HEK293 (cell line): ENCODE measurements at regions not wholly inside any gene's neighbourhood (a gene's known extent, or its start where the extent isn't known, plus 50 kb on each side); places are given as distances from the start of the nearest gene placed in this dataset.

Experiments used
- CTCF ChIA-PET: fragments of 350-600 bp; formaldehyde crosslinking; extraction: SDS; loops from one replicate; lab custom pipeline; 2021; ENCODE audit warnings: antibody characterized with exemption; lab: Yijun Ruan, JAX
- POLR2A ChIA-PET: fragments of 300-600 bp; formaldehyde crosslinking; extraction: SDS; loops from one replicate; lab custom pipeline; 2020; ENCODE audit warnings: antibody characterized with exemption, inconsistent platforms; lab: Yijun Ruan, JAX
- H3K27ac ChIP-seq: fragments of 200-500 bp; sonication (Bioruptor generic); 2 replicates; pipeline ENCODE4 v1.5.1; 2014; ENCODE audit warnings: low read depth, low read length, control low read depth, inconsistent platforms; ENCODE audit errors: extremely low read depth
- H3K36me3 ChIP-seq, 2 experiments: fragments of 200-500 bp in 1 of 2; sonication (Bioruptor generic) in 1 of 2; 1 replicate in 1 of 2; 2 replicates in 1 of 2; pipeline ENCODE4 v1.5.1; 2014 to 2017; ENCODE audit warnings: inconsistent platforms in 2 of 2, low read length in 2 of 2; ENCODE audit not compliant: control insufficient read depth in 2 of 2, insufficient read depth in 1 of 2
- H3K4me1 ChIP-seq: fragments of 200-500 bp; sonication (Bioruptor generic); 2 replicates; pipeline ENCODE4 v1.5.1; 2014; ENCODE audit warnings: mild to moderate bottlenecking, low read length, inconsistent platforms; ENCODE audit not compliant: control insufficient read depth, insufficient read depth
- H3K4me3 ChIP-seq: 2 replicates; pipeline ENCODE4 v1.5.1; 2011; ENCODE audit warnings: low read depth, mild to moderate bottlenecking, control low read depth, low read length, moderate library complexity
- H3K9me3 ChIP-seq: fragments of 200-500 bp; sonication (Bioruptor generic); 2 replicates; pipeline ENCODE4 v1.5.1; 2014; ENCODE audit warnings: low read depth, low read length, inconsistent platforms; ENCODE audit not compliant: control insufficient read depth, insufficient read depth
- FEZF1 ChIP-seq: fragments of 450-650 bp; formaldehyde crosslinking; IDR thresholded peaks from 2 replicates; pipeline ENCODE4 v1.5.1; 2016; ENCODE audit warnings: missing biosample characterization, missing genetic modification characterization
- KLF7 ChIP-seq: fragments of 450-650 bp; formaldehyde crosslinking; IDR thresholded peaks from 2 replicates; pipeline ENCODE4 v1.5.1; 2016; ENCODE audit warnings: missing biosample characterization, missing genetic modification characterization, borderline replicate concordance
- OSR2 ChIP-seq: fragments of 450-650 bp; formaldehyde crosslinking; IDR thresholded peaks from 2 replicates; pipeline ENCODE4 v1.5.1; 2016; ENCODE audit warnings: missing biosample characterization, missing genetic modification characterization
- OVOL3 ChIP-seq: fragments of 450-650 bp; formaldehyde crosslinking; IDR thresholded peaks from 2 replicates; pipeline ENCODE4 v1.5.1; 2016; ENCODE audit warnings: missing biosample characterization, missing genetic modification characterization
- RBAK ChIP-seq: fragments of 450-650 bp; formaldehyde crosslinking; IDR thresholded peaks from 2 replicates; pipeline ENCODE4 v1.5.1; 2016; ENCODE audit warnings: missing biosample characterization, missing genetic modification characterization
- YY2 ChIP-seq: fragments of 450-650 bp; formaldehyde crosslinking; IDR thresholded peaks from 2 replicates; pipeline ENCODE4 v1.5.1; 2016; ENCODE audit warnings: missing biosample characterization, missing genetic modification characterization
- ZBTB11 ChIP-seq: fragments of 450-650 bp; formaldehyde crosslinking; conservative IDR thresholded peaks from 2 replicates; pipeline ENCODE4 v1.5.1; 2016; ENCODE audit warnings: low read depth, missing biosample characterization, missing genetic modification characterization
- ZBTB7A ChIP-seq: fragments of 450-650 bp; formaldehyde crosslinking; IDR thresholded peaks from 2 replicates; pipeline ENCODE4 v1.5.1; 2016; ENCODE audit warnings: low read depth, missing biosample characterization, missing genetic modification characterization
- ZNF114 ChIP-seq: fragments of 450-650 bp; formaldehyde crosslinking; IDR thresholded peaks from 2 replicates; pipeline ENCODE4 v1.5.0; 2017; ENCODE audit warnings: missing biosample characterization, missing genetic modification characterization
- ZNF133 ChIP-seq: fragments of 450-650 bp; formaldehyde crosslinking; IDR thresholded peaks from 2 replicates; pipeline ENCODE4 v1.5.1; 2016; ENCODE audit warnings: missing biosample characterization, missing genetic modification characterization
- ZNF2 ChIP-seq: fragments of 450-650 bp; formaldehyde crosslinking; IDR thresholded peaks from 2 replicates; pipeline ENCODE4 v1.5.1; 2016; ENCODE audit warnings: missing biosample characterization, missing genetic modification characterization
- ZNF239 ChIP-seq: fragments of 450-650 bp; formaldehyde crosslinking; IDR thresholded peaks from 2 replicates; pipeline ENCODE4 v1.5.1; 2016; ENCODE audit warnings: missing biosample characterization, missing genetic modification characterization
- ZNF274 ChIP-seq, 2 experiments: fragments of 200-500 bp in 1 of 2; fragments of 450-650 bp in 1 of 2; sonication (Bioruptor generic) in 1 of 2; formaldehyde crosslinking in 1 of 2; IDR thresholded peaks; 2 replicates each; pipeline versions ENCODE4 v1.5.1 to v1.6.1; 2014 to 2016; ENCODE audit warnings: borderline replicate concordance in 1 of 2, inconsistent platforms in 1 of 2, low read length in 1 of 2, missing biosample characterization in 1 of 2, missing genetic modification characterization in 1 of 2
- ZNF354C ChIP-seq: fragments of 450-650 bp; formaldehyde crosslinking; IDR thresholded peaks from 2 replicates; pipeline ENCODE4 v1.5.1; 2016; ENCODE audit warnings: missing biosample characterization, missing genetic modification characterization, low read depth, borderline replicate concordance
- ZNF362 ChIP-seq: fragments of 450-650 bp; formaldehyde crosslinking; IDR thresholded peaks from 2 replicates; pipeline ENCODE4 v1.5.1; 2016; ENCODE audit warnings: missing biosample characterization, missing genetic modification characterization
- ZNF366 ChIP-seq: fragments of 450-650 bp; formaldehyde crosslinking; conservative IDR thresholded peaks from 2 replicates; pipeline ENCODE4 v1.5.1; 2016; ENCODE audit warnings: missing biosample characterization, missing genetic modification characterization
- ZNF426 ChIP-seq: fragments of 450-650 bp; formaldehyde crosslinking; IDR thresholded peaks from 2 replicates; pipeline ENCODE4 v1.5.1; 2017; ENCODE audit warnings: missing biosample characterization, missing genetic modification characterization, mild to moderate bottlenecking, inconsistent platforms, moderate library complexity
- ZNF433 ChIP-seq: fragments of 450-650 bp; formaldehyde crosslinking; IDR thresholded peaks from 2 replicates; pipeline ENCODE4 v1.5.1; 2016; ENCODE audit warnings: missing biosample characterization, missing genetic modification characterization, low read depth
- ZNF488 ChIP-seq: fragments of 450-650 bp; formaldehyde crosslinking; IDR thresholded peaks from 2 replicates; pipeline ENCODE4 v1.5.1; 2016; ENCODE audit warnings: missing biosample characterization, missing genetic modification characterization
- ZNF530 ChIP-seq: fragments of 450-650 bp; formaldehyde crosslinking; IDR thresholded peaks from 2 replicates; pipeline ENCODE4 v1.5.1; 2016; ENCODE audit warnings: low read depth, missing biosample characterization, missing genetic modification characterization
- ZNF544 ChIP-seq: fragments of 450-650 bp; formaldehyde crosslinking; IDR thresholded peaks from 2 replicates; pipeline ENCODE4 v1.5.0; 2017; ENCODE audit warnings: missing biosample characterization, missing genetic modification characterization
- ZNF580 ChIP-seq: fragments of 450-650 bp; formaldehyde crosslinking; IDR thresholded peaks from 2 replicates; pipeline ENCODE4 v1.5.1; 2016; ENCODE audit warnings: missing biosample characterization, missing genetic modification characterization
- ZNF660 ChIP-seq: fragments of 450-650 bp; IDR thresholded peaks from 2 replicates; pipeline ENCODE4 v1.5.1; 2018; ENCODE audit warnings: missing biosample characterization, mild to moderate bottlenecking, missing genetic modification characterization
- ZNF704 ChIP-seq: fragments of 450-650 bp; formaldehyde crosslinking; IDR thresholded peaks from 2 replicates; pipeline ENCODE4 v1.5.1; 2016; ENCODE audit warnings: missing biosample characterization, missing genetic modification characterization

GRCh38 chr1:55374801-55375616, 159.8 kb upstream of the USP24 start:
- Histone ChIP-seq H3K27ac (no peak overlapping the region), H3K4me1 (no peaks in the 10 kb centered on the region), H3K9me3 (no peaks in the 10 kb centered on the region), H3K36me3 (no peaks in the 10 kb centered on the region), H3K4me3 (no peak overlapping the region)
- TF ChIP-seq ZNF239 (tag by site-specific recombination) (no peak), YY2 (tag by site-specific recombination) (no peak), OVOL3 (tag by site-specific recombination) (no peak), FEZF1 (no peak), ZBTB7A (tag by site-specific recombination) (no peak), ZNF366 (tag by site-specific recombination) (no peak), ZNF488 (no peak), ZNF114 (tag by site-specific recombination) (no peak), ZNF580 (tag by site-specific recombination) (no peak), ZNF133 (tag by site-specific recombination) (no peak), ZNF660 (tag by site-specific recombination) (no peak), ZNF362 (tag by site-specific recombination) (no peak), OSR2 (no peak), RBAK (no peak), ZNF2 (tag by site-specific recombination) (no peak), ZNF354C (tag by site-specific recombination) (no peak), ZNF433 (tag by site-specific recombination) (no peak), ZNF544 (no peak), ZBTB11 (no peak), KLF7 (tag by site-specific recombination) (no peak)
- ChIA-PET POLR2A (no interaction called here), CTCF (interaction anchor here (0.7 to 3.5 kb wide), 39 partner anchors 8 to 1446 kb away, joined by 3 to 21 read pairs (median 4); no protein-coding TSS in a partner anchor)

GRCh38 chr1:55374216-55374615, 159.1 kb upstream of the USP24 start:
- Histone ChIP-seq H3K36me3 (no peaks in the 10 kb centered on the region), H3K9me3 (no peaks in the 10 kb centered on the region), H3K4me1 (no peaks in the 10 kb centered on the region), H3K4me3 (no peak overlapping the region), H3K27ac (no peak overlapping the region)
- ChIA-PET CTCF (interaction anchor here (1.1 to 3.5 kb wide), 3 partner anchors 14 to 1211 kb away, joined by 3 to 21 read pairs (median 9); no protein-coding TSS in a partner anchor), POLR2A (interaction anchor here (0.6 kb wide), 1 partner anchor 149 kb away, joined by 5 read pairs; no protein-coding TSS in a partner anchor)
- TF ChIP-seq ZNF426 (tag by site-specific recombination) (no peak), ZBTB11 (no peak), ZNF274 (IDR thresholded peaks at IDR 0.05; ENCODE audit: low read length) (no peak), ZNF274 (tag by site-specific recombination; IDR thresholded peaks at IDR 0.05; ENCODE audit: borderline replicate concordance) (no peak), ZNF530 (tag by site-specific recombination) (no peak), ZNF704 (tag by site-specific recombination) (no peak)
